ENCODE measurements at regions not wholly inside any gene's neighbourhood (a gene's known extent, or its start where the extent isn't known, plus 50 kb on each side); places are given as distances from the start of the nearest gene placed in this dataset.

GRCh38 chr10:121222842-121223241 is 371.7 kb downstream of the WDR11 start:
- Histone ChIP-seq H3K36me3 (replicated peaks; ENCODE audit: control insufficient read depth, insufficient read depth, low read length) (no peaks in the 10 kb centered on the region), H3K27me3 (ENCODE audit: control insufficient read depth, insufficient read depth, low read length) (no peaks in the 10 kb centered on the region), H3K4me3 (ENCODE audit: insufficient read depth, low read depth, low read length) (no peak overlapping the region)
- DNase-seq: no peak

GRCh38 chr10:121231079-121231478 is 367.2 kb downstream of the FGFR2 start:
- H3K27me3 ChIP-seq (ENCODE audit: control insufficient read depth, insufficient read depth, low read length): no peaks in the 10 kb centered on the region
- H3K4me3 ChIP-seq (ENCODE audit: insufficient read depth, low read depth, low read length): no peak overlapping the region
- no peak for DNase-seq
- H3K36me3 ChIP-seq (replicated peaks; ENCODE audit: control insufficient read depth, insufficient read depth, low read length): no peaks in the 10 kb centered on the region

- H3K27me3 ChIP-seq (ENCODE audit: control insufficient read depth, insufficient read depth, low read length): no peaks in the 10 kb centered on the region
- no peak overlapping the region for H3K4me3 ChIP-seq (ENCODE audit: insufficient read depth, low read depth, low read length)
- no peaks in the 10 kb centered on the region for H3K36me3 ChIP-seq (replicated peaks; ENCODE audit: control insufficient read depth, insufficient read depth, low read length)
- DNase-seq: no peak
Observed at GRCh38 chr10:121232494-121232893, 365.8 kb downstream of the FGFR2 start.

GRCh38 chr10:121235692-121236091 is 362.6 kb downstream of the FGFR2 start:
- Histone ChIP-seq H3K27me3 (ENCODE audit: control insufficient read depth, insufficient read depth, low read length) (no peaks in the 10 kb centered on the region), H3K4me3 (ENCODE audit: insufficient read depth, low read depth, low read length) (no peak overlapping the region), H3K36me3 (replicated peaks; ENCODE audit: control insufficient read depth, insufficient read depth, low read length) (no peaks in the 10 kb centered on the region)
- DNase-seq: no peak

- DNase-seq: no peak
- Histone ChIP-seq H3K27me3 (ENCODE audit: control insufficient read depth, insufficient read depth, low read length) (no peaks in the 10 kb centered on the region), H3K4me3 (ENCODE audit: insufficient read depth, low read depth, low read length) (no peak overlapping the region), H3K36me3 (replicated peaks; ENCODE audit: control insufficient read depth, insufficient read depth, low read length) (no peaks in the 10 kb centered on the region)
Observed at GRCh38 chr10:121236621-121237020, 361.6 kb downstream of the FGFR2 start.

GRCh38 chr10:121237718-121238117 is 360.5 kb downstream of the FGFR2 start:
- Histone ChIP-seq H3K36me3 (replicated peaks; ENCODE audit: control insufficient read depth, insufficient read depth, low read length) (no peaks in the 10 kb centered on the region), H3K27me3 (ENCODE audit: control insufficient read depth, insufficient read depth, low read length) (no peaks in the 10 kb centered on the region), H3K4me3 (ENCODE audit: insufficient read depth, low read depth, low read length) (no peak overlapping the region)
- no peak for DNase-seq

- DNase-seq: no peak
- H3K36me3 ChIP-seq (replicated peaks; ENCODE audit: control insufficient read depth, insufficient read depth, low read length): no peaks in the 10 kb centered on the region
- no peak overlapping the region for H3K4me3 ChIP-seq (ENCODE audit: insufficient read depth, low read depth, low read length)
- no peaks in the 10 kb centered on the region for H3K27me3 ChIP-seq (ENCODE audit: control insufficient read depth, insufficient read depth, low read length)
Observed at GRCh38 chr10:121240011-121240410, 358.2 kb downstream of the FGFR2 start.

- no peaks in the 10 kb centered on the region for H3K36me3 ChIP-seq (replicated peaks; ENCODE audit: control insufficient read depth, insufficient read depth, low read length)
- no peak for DNase-seq
- no peaks in the 10 kb centered on the region for H3K27me3 ChIP-seq (ENCODE audit: control insufficient read depth, insufficient read depth, low read length)
- no peak overlapping the region for H3K4me3 ChIP-seq (ENCODE audit: insufficient read depth, low read depth, low read length)
Observed at GRCh38 chr10:121240556-121240955, 357.7 kb downstream of the FGFR2 start.

GRCh38 chr10:121241337-121241736 is 356.9 kb downstream of the FGFR2 start:
- Histone ChIP-seq H3K4me3 (ENCODE audit: insufficient read depth, low read depth, low read length) (no peak overlapping the region), H3K27me3 (ENCODE audit: control insufficient read depth, insufficient read depth, low read length) (no peaks in the 10 kb centered on the region), H3K36me3 (replicated peaks; ENCODE audit: control insufficient read depth, insufficient read depth, low read length) (no peaks in the 10 kb centered on the region)
- no peak for DNase-seq

- H3K4me3 ChIP-seq (ENCODE audit: insufficient read depth, low read depth, low read length): no peak overlapping the region
- DNase-seq: no peak
- no peaks in the 10 kb centered on the region for H3K27me3 ChIP-seq (ENCODE audit: control insufficient read depth, insufficient read depth, low read length)
- no peaks in the 10 kb centered on the region for H3K36me3 ChIP-seq (replicated peaks; ENCODE audit: control insufficient read depth, insufficient read depth, low read length)
Observed at GRCh38 chr10:121242741-121243608, 355.3 kb downstream of the FGFR2 start.

- Histone ChIP-seq H3K4me3 (ENCODE audit: insufficient read depth, low read depth, low read length) (no peak overlapping the region), H3K36me3 (replicated peaks; ENCODE audit: control insufficient read depth, insufficient read depth, low read length) (no peaks in the 10 kb centered on the region), H3K27me3 (ENCODE audit: control insufficient read depth, insufficient read depth, low read length) (no peaks in the 10 kb centered on the region)
- DNase-seq: no peak
Observed at GRCh38 chr10:121243609-121244241, 354.5 kb downstream of the FGFR2 start.

GRCh38 chr10:121244818-121245217 is 353.4 kb downstream of the FGFR2 start:
- H3K4me3 ChIP-seq (ENCODE audit: insufficient read depth, low read depth, low read length): no peak overlapping the region
- no peaks in the 10 kb centered on the region for H3K27me3 ChIP-seq (ENCODE audit: control insufficient read depth, insufficient read depth, low read length)
- DNase-seq: no peak
- H3K36me3 ChIP-seq (replicated peaks; ENCODE audit: control insufficient read depth, insufficient read depth, low read length): no peaks in the 10 kb centered on the region

- DNase-seq: no peak
- Histone ChIP-seq H3K27me3 (ENCODE audit: control insufficient read depth, insufficient read depth, low read length) (no peaks in the 10 kb centered on the region), H3K4me3 (ENCODE audit: insufficient read depth, low read depth, low read length) (no peak overlapping the region), H3K36me3 (replicated peaks; ENCODE audit: control insufficient read depth, insufficient read depth, low read length) (no peaks in the 10 kb centered on the region)
Observed at GRCh38 chr10:121245754-121246153, 352.5 kb downstream of the FGFR2 start.

- DNase-seq: no peak
- Histone ChIP-seq H3K4me3 (ENCODE audit: insufficient read depth, low read depth, low read length) (no peak overlapping the region), H3K27me3 (ENCODE audit: control insufficient read depth, insufficient read depth, low read length) (no peaks in the 10 kb centered on the region), H3K36me3 (replicated peaks; ENCODE audit: control insufficient read depth, insufficient read depth, low read length) (no peaks in the 10 kb centered on the region)
Observed at GRCh38 chr10:121248266-121248665, 350.0 kb downstream of the FGFR2 start.

GRCh38 chr10:121250995-121251764 is 347.1 kb downstream of the FGFR2 start:
- H3K4me3 ChIP-seq (ENCODE audit: insufficient read depth, low read depth, low read length): no peak overlapping the region
- DNase-seq: no peak
- H3K36me3 ChIP-seq (replicated peaks; ENCODE audit: control insufficient read depth, insufficient read depth, low read length): no peaks in the 10 kb centered on the region
- H3K27me3 ChIP-seq (ENCODE audit: control insufficient read depth, insufficient read depth, low read length): no peaks in the 10 kb centered on the region
